ENCODE measurements at regions not wholly inside any gene's neighbourhood (a gene's known extent, or its start where the extent isn't known, plus 50 kb on each side); places are given as distances from the start of the nearest gene placed in this dataset.

GRCh38 chr4:174117445-174117844 lies 166.0 kb downstream of the FBXO8 start:
- H3K4me3 ChIP-seq (ENCODE audit: low read length), result no peak overlapping the region
- no peaks in the 10 kb centered on the region for H3K9me3 ChIP-seq (ENCODE audit: low read length)
- no peaks in the 10 kb centered on the region for H3K36me3 ChIP-seq (ENCODE audit: insufficient read depth, low read length)
- H3K27me3 ChIP-seq (ENCODE audit: insufficient read depth, low read length), result no peaks in the 10 kb centered on the region
- H2AFZ ChIP-seq (ENCODE audit: low read depth, low read length), result no peak overlapping the region
- peaks cover 9% of the 10 kb centered on the region for H3K4me1 ChIP-seq (ENCODE audit: insufficient read depth, low read length)

GRCh38 chr4:174116021-174116420 lies 167.4 kb downstream of the FBXO8 start:
- H2AFZ ChIP-seq (ENCODE audit: low read depth, low read length), result no peak overlapping the region
- no peak overlapping the region for H3K4me3 ChIP-seq (ENCODE audit: low read length)
- no peaks in the 10 kb centered on the region for H3K9me3 ChIP-seq (ENCODE audit: low read length)
- H3K36me3 ChIP-seq (ENCODE audit: insufficient read depth, low read length), result no peaks in the 10 kb centered on the region
- no peaks in the 10 kb centered on the region for H3K27me3 ChIP-seq (ENCODE audit: insufficient read depth, low read length)
- H3K4me1 ChIP-seq (ENCODE audit: insufficient read depth, low read length), result peaks cover 9% of the 10 kb centered on the region

- H3K27me3 ChIP-seq (ENCODE audit: insufficient read depth, low read length), result no peaks in the 10 kb centered on the region
Measured at GRCh38 chr4:174111422-174111821, 172.0 kb downstream of the FBXO8 start.

GRCh38 chr4:174110180-174110579 lies 173.3 kb downstream of the FBXO8 start:
- Histone ChIP-seq H3K9me3 (ENCODE audit: low read length) (no peaks in the 10 kb centered on the region), H3K4me3 (ENCODE audit: low read length) (no peak overlapping the region), H2AFZ (ENCODE audit: low read depth, low read length) (no peak overlapping the region), H3K36me3 (ENCODE audit: insufficient read depth, low read length) (no peaks in the 10 kb centered on the region), H3K27me3 (ENCODE audit: insufficient read depth, low read length) (no peaks in the 10 kb centered on the region), H3K4me1 (ENCODE audit: insufficient read depth, low read length) (peaks cover 1% of the 10 kb centered on the region)

More at GRCh38 chr4:174111422-174111821, 172.0 kb downstream of the FBXO8 start:
- Histone ChIP-seq H3K4me1 (ENCODE audit: insufficient read depth, low read length) (peaks cover 1% of the 10 kb centered on the region), H3K4me3 (ENCODE audit: low read length) (no peak overlapping the region), H3K9me3 (ENCODE audit: low read length) (no peaks in the 10 kb centered on the region), H2AFZ (ENCODE audit: low read depth, low read length) (no peak overlapping the region), H3K36me3 (ENCODE audit: insufficient read depth, low read length) (no peaks in the 10 kb centered on the region)

- Histone ChIP-seq H3K4me1 (ENCODE audit: insufficient read depth, low read length) (peaks cover 1% of the 10 kb centered on the region), H3K4me3 (ENCODE audit: low read length) (no peak overlapping the region), H3K9me3 (ENCODE audit: low read length) (no peaks in the 10 kb centered on the region), H2AFZ (ENCODE audit: low read depth, low read length) (no peak overlapping the region), H3K36me3 (ENCODE audit: insufficient read depth, low read length) (no peaks in the 10 kb centered on the region), H3K27me3 (ENCODE audit: insufficient read depth, low read length) (no peaks in the 10 kb centered on the region)
Measured at GRCh38 chr4:174107746-174108354, 175.6 kb downstream of the FBXO8 start.

- peaks cover 1% of the 10 kb centered on the region for H3K4me1 ChIP-seq (ENCODE audit: insufficient read depth, low read length)
- H3K36me3 ChIP-seq (ENCODE audit: insufficient read depth, low read length), result no peaks in the 10 kb centered on the region
- no peak overlapping the region for H2AFZ ChIP-seq (ENCODE audit: low read depth, low read length)
- H3K27me3 ChIP-seq (ENCODE audit: insufficient read depth, low read length), result no peaks in the 10 kb centered on the region
- no peaks in the 10 kb centered on the region for H3K9me3 ChIP-seq (ENCODE audit: low read length)
- H3K4me3 ChIP-seq (ENCODE audit: low read length), result no peak overlapping the region
Measured at GRCh38 chr4:174105202-174105601, 178.3 kb downstream of the FBXO8 start.

- Histone ChIP-seq H3K36me3 (ENCODE audit: insufficient read depth, low read length) (no peaks in the 10 kb centered on the region), H3K4me3 (ENCODE audit: low read length) (no peak overlapping the region), H2AFZ (ENCODE audit: low read depth, low read length) (no peak overlapping the region), H3K4me1 (ENCODE audit: insufficient read depth, low read length) (no peaks in the 10 kb centered on the region), H3K9me3 (ENCODE audit: low read length) (no peaks in the 10 kb centered on the region), H3K27me3 (ENCODE audit: insufficient read depth, low read length) (no peaks in the 10 kb centered on the region)
Measured at GRCh38 chr4:174100910-174101309, 182.6 kb downstream of the FBXO8 start.

- Histone ChIP-seq H3K9me3 (ENCODE audit: low read length) (no peaks in the 10 kb centered on the region), H3K27me3 (ENCODE audit: insufficient read depth, low read length) (no peaks in the 10 kb centered on the region), H3K36me3 (ENCODE audit: insufficient read depth, low read length) (no peaks in the 10 kb centered on the region), H3K4me1 (ENCODE audit: insufficient read depth, low read length) (no peaks in the 10 kb centered on the region), H2AFZ (ENCODE audit: low read depth, low read length) (no peak overlapping the region), H3K4me3 (ENCODE audit: low read length) (no peak overlapping the region)
Measured at GRCh38 chr4:174099712-174100111, 183.8 kb downstream of the FBXO8 start.

GRCh38 chr4:174096999-174097398 lies 186.5 kb downstream of the FBXO8 start:
- Histone ChIP-seq H3K27me3 (ENCODE audit: insufficient read depth, low read length) (no peaks in the 10 kb centered on the region), H3K9me3 (ENCODE audit: low read length) (no peaks in the 10 kb centered on the region), H3K4me3 (ENCODE audit: low read length) (no peak overlapping the region), H3K36me3 (ENCODE audit: insufficient read depth, low read length) (no peaks in the 10 kb centered on the region), H3K4me1 (ENCODE audit: insufficient read depth, low read length) (no peaks in the 10 kb centered on the region), H2AFZ (ENCODE audit: low read depth, low read length) (no peak overlapping the region)

GRCh38 chr4:174096456-174096855 lies 187.0 kb downstream of the FBXO8 start:
- Histone ChIP-seq H3K9me3 (ENCODE audit: low read length) (no peaks in the 10 kb centered on the region), H2AFZ (ENCODE audit: low read depth, low read length) (no peak overlapping the region), H3K36me3 (ENCODE audit: insufficient read depth, low read length) (no peaks in the 10 kb centered on the region), H3K4me1 (ENCODE audit: insufficient read depth, low read length) (no peaks in the 10 kb centered on the region), H3K4me3 (ENCODE audit: low read length) (no peak overlapping the region), H3K27me3 (ENCODE audit: insufficient read depth, low read length) (no peaks in the 10 kb centered on the region)

GRCh38 chr4:174091130-174091529 lies 192.3 kb downstream of the FBXO8 start:
- H3K27me3 ChIP-seq (ENCODE audit: insufficient read depth, low read length), result no peaks in the 10 kb centered on the region
- H3K4me1 ChIP-seq (ENCODE audit: insufficient read depth, low read length), result no peaks in the 10 kb centered on the region
- H2AFZ ChIP-seq (ENCODE audit: low read depth, low read length), result no peak overlapping the region
- no peak overlapping the region for H3K4me3 ChIP-seq (ENCODE audit: low read length)
- H3K36me3 ChIP-seq (ENCODE audit: insufficient read depth, low read length), result no peaks in the 10 kb centered on the region
- no peaks in the 10 kb centered on the region for H3K9me3 ChIP-seq (ENCODE audit: low read length)

- Histone ChIP-seq H3K36me3 (ENCODE audit: insufficient read depth, low read length) (no peaks in the 10 kb centered on the region), H3K4me3 (ENCODE audit: low read length) (no peak overlapping the region), H2AFZ (ENCODE audit: low read depth, low read length) (no peak overlapping the region), H3K9me3 (ENCODE audit: low read length) (no peaks in the 10 kb centered on the region), H3K27me3 (ENCODE audit: insufficient read depth, low read length) (no peaks in the 10 kb centered on the region), H3K4me1 (ENCODE audit: insufficient read depth, low read length) (no peaks in the 10 kb centered on the region)
Measured at GRCh38 chr4:174089711-174090110, 193.8 kb downstream of the FBXO8 start.

- no peaks in the 10 kb centered on the region for H3K36me3 ChIP-seq (ENCODE audit: insufficient read depth, low read length)
- H3K4me3 ChIP-seq (ENCODE audit: low read length), result no peak overlapping the region
- H2AFZ ChIP-seq (ENCODE audit: low read depth, low read length), result no peak overlapping the region
- no peaks in the 10 kb centered on the region for H3K9me3 ChIP-seq (ENCODE audit: low read length)
- H3K4me1 ChIP-seq (ENCODE audit: insufficient read depth, low read length), result no peaks in the 10 kb centered on the region
- H3K27me3 ChIP-seq (ENCODE audit: insufficient read depth, low read length), result no peaks in the 10 kb centered on the region
Measured at GRCh38 chr4:174088795-174089194, 194.7 kb downstream of the FBXO8 start.
